AG08395 (cell line): ENCODE measurements at regions not wholly inside any gene's neighbourhood (a gene's known extent, or its start where the extent isn't known, plus 50 kb on each side); places are given as distances from the start of the nearest gene placed in this dataset.
A peak's percentile ranks its signal among the peaks of the same experiment; 100 is the strongest.

Source experiments
- DNase-seq: peaks from one replicate; pipeline ENCODE4 v3.0.0; 2012; ENCODE audit warnings: mixed read lengths, low spot score

DNA sequence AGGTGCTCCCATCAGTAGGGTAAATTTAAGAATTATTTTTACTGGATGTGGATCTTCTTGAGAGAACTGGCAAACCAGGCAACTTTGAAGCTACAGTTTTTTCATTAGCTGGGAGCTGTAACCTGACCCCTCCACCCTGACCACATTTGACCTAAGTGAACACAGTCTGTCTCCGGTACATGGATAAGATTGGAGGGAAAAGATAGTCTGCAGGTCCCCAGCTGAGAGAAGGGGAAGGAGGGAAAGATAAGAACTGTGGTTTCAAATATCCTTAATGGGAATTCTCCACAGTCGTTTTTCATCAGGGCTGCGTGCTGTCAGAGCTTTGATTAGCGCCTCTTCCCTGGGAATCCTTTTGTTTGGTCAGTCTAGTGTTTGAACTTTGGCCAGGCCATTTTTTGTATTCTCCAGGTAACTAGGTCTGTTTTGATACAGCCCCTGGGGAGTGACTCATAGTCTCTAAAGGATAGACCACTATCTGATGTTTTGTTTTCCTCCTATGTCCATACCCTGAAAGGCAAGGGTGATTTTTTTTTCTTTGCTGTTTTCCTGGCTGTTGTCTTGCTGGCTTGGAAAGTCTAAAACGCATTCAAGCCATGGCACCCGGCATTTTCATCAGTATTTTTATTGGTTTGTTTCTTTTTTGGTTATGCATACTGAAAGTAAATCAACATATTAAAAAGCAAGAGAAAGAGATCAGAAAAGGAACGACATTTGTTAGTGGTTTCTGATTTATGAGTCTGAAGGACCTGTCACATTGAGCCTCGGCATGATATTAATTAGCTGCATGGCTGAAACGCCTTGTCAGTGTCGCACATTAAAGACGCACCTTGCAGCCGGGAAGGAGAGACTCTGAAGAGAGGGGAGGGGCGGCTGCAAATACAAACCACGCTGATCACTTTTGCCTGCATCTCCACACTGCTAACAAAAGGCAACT, 183.4 kb upstream of the FN1 start:
- DNase-seq = no peak

DNA sequence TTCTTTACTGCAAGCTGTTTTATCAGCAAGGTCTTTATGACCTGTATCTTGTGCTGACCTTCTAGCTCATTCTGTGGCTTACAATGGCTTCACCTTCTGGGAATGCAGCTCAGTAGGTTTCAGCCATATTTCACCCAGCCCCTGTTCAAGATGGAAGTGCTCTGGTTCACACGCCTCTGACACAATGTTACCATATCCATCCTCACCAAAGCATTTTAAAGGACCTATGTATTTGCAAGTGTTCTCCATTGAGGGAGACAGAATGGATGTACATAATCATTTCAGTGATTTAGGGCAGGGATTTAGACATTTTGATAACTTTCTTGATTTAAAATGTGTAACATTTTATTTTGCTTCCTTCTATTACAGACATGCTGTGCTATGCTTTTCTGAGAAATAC, 182.3 kb upstream of the FN1 start:
- DNase-seq = no peak

DNA sequence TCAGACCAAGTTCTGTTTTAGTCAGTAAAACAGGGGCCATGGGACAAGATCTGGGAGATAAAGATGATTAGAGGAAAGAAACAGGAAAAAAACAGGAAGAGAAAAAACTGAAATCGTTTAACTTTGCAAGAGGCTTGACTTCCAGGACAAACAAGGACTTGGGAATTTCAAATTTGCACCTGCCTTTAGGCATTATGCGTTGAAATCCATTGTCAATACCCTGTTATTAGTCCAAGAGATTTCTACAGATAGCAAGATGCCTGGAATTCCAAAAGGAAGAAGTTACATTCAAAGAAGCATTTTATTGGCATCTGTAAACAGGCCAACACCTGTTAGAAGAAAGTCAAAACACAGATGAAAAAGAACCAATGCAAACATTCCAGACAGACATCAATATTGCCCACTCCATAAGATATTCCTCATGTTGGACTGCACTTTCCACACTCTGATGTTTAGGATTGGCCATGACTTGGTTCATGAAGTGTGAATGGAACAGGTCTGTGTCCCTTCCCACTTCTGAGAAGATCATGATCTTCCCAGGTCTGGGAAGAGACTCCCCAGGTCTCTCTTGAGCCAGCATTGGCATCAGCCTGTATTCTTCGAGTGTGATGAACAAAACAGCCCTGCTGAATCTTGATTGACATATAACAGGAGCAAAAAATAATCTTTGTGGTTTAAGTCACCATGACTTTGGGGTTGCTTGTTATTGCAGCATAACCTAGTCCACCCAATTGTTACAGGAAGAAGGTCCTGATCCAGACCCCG, 181.4 kb upstream of the FN1 start:
- DNase-seq = no peak

DNA sequence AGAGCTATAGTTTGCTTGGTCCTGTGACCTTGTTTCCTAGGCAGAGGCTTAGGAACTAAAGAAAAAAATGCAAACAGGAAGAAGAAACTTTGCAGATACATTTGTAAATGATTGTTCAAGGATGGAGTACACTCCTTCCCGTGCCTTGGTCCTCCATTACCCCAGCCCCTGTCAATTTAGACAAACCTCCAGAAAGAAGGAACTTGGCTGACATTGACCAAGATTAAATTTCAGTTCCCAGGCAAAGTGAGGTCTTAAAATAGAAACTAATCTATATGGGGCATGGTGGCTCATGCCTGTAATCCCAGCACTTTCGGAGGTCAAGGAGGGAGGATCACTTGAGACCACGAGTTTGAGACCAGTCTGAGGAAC, 179.9 kb upstream of the FN1 start:
- no peak for DNase-seq

DNA sequence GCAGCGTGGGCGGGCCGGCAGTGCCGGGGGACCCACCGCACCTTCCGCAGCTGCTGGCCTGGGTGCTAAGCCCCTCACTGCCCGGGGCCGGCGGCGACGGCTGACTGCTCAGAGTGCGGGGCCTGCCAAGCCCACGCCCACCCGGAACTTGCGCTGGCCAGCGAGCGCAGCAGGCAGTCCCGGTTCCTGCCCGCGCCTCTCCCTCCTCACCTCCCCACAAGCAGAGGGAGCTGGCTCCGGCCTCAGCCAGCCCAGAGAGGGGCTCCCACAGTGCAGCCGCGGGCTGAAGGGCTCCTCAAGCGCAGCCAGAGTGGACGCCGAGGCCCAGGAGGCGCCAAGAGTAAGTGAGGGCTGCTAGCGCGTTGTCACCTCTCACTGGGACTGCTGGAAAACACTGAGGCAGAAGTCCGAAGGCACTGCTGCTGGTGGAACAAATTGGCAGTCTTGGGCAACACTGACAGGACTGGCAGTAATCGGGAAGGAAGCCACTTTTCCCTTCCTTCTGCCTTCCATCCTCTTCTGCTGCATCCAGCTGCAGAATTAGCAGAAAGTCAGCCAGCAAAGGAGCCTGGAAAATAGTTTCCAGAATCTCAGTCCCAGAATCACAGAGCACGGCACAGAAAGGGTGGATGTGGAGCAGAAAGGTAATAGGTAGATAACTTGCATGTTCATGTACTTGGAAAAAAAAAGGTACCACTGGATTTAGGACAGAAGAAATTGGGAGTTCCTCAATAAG, 179.4 kb upstream of the FN1 start:
- DNase-seq = no peak

DNA sequence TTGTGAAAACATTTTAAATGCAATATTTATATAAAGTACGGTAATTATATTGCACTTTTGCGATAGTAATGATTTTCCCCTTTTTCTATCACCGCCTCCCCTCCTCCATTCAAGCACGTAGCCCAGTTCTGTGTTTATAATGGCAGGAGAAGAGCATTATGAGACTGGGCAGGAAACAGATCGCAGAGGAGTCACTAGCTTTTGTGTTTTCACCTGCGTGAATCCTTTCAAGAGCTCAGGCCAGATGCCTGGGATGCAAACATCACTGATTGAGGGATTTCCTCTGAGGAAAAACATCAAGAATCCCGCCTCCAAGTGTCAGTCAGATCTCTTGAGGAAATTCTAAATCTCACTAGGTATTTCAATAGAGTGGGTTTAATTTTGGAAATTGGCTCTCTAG, 178.4 kb upstream of the FN1 start:
- DNase-seq = no peak

DNA sequence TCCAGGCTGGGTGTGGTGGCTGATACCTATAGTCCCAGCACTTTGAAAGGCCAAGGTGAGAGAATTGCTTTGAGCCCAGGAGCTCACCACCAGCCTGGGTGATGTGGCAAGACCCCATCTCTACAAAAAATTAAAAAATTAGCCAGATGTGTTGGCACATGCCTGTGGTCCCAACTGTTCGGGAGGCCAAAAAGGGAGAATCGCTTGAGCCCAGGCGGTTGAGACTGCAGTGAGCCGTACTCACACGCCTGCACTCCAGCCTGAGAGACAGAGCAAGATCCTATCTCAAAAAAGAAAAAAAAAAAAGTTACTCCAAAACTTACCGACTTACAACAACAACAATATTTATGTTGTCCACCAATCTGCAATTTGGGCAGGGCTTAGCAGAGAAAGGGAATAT, 178.0 kb upstream of the FN1 start:
- no peak for DNase-seq

DNA sequence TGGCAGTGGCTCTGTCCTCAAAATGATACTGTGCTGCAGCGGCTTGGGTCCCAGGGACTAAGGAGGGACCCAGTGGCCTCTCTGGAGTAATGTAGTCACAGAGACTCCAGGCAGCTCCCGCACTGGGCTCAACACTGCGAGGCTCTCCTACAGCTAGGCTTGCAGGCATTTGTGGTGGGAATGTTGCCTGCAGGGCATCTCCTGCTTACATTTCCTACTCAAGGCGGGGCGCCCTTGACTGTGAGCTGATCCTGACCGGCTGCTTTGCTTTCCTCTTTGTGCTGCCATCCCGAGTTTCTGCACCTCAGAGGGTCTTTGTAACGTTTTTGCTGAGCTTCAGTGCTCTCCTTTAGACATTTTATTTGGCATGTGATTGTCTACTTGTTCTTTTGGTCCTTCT, 177.4 kb upstream of the FN1 start:
- no peak for DNase-seq

DNA sequence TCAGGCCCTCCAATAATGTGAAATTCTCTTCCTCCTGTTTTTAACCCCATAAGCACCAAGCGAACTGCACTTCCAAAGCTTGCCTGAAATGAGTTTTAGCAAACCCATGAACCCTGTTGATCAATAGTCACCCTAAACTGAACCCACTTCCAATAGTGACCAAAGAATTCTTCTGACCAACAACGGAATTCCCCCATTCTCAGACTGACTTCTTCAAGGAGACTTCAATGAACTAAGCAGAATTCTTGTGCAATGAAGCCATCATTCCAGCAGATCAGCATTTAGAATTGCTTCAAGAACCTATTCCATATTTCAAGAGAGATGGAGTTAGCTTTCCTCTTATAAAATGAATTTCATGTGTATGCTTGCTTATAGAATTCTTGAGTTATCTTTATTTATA, 176.9 kb upstream of the FN1 start:
- no peak for DNase-seq

DNA sequence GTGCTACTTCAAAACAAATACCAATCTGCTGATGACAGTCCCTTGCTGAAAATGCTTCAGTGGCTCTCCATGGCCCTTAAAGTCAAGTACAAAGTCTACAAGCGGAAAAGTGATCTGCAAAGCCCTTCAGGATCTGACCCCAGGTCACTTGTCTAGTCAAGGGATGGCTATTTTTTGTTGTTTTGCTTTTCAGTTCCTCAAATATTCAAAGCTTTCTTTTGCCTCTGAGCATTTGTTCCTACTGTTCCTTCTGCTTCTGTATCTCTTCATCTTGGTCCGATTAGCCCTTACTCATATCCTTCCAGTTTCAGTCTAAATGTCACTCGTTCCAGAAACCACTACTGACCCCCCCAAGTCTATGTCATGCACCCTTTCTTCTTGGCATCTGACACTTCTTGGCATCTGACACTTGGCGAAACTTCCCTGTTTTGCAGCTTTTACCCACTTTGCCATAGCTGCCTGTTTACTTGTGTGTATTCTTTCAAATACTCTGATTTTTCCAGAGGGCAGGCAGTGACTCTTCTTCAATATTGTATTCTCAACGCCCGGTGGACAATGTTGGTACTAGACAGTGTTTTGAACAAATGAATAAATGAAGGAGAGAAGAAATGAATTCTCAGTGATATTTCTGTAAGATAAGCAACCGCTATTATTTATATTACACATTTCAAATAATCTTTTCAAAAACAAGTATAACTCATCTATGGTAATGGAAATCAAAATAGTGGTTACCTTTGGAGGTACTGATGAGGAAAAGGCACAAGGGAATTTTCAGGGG, 175.9 kb upstream of the FN1 start:
- no peak for DNase-seq

DNA sequence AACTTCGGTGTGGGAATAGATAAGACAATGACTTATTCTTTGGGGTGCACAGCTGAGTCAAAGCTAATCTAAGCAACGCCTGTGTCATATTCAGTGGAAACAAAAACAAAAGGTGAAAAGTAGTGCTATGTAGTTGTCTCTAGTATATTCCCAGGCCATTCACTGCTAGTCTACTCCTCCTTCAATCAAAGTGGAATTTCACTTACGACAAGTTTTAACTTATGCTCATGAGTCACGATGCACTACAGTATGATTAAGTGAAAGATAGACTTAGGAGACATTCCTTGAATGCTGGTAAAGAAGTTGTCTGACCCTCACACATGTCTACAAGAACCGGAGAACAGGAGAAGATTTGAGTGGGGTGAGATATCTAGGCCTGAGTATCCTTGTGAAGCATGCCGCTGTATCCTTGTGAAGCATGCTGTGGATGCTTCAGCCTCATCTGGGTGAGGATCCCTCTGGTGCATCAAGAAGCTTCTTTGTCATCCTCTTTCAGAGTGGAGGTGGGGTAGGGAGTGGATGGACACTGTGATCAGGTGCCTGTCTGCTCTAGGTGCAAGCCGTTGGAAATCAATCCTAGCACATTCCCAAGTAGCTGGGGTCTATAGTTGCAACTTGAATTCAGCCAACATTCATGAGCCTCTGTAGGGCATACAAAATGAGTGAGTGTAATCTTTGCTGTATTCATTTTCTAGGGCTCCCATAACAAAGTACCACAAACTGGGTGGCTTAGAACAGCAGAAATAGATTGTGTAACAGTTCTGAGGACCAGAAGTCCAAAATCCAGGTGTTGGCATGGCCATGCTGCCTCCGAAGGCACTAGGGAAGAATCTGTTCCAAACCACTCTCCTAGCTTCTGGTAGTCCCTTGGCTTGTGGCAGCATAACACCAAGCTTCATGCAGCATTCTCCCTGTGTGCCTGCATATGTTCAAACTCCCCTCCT, 173.5 kb upstream of the FN1 start:
- no peak for DNase-seq

DNA sequence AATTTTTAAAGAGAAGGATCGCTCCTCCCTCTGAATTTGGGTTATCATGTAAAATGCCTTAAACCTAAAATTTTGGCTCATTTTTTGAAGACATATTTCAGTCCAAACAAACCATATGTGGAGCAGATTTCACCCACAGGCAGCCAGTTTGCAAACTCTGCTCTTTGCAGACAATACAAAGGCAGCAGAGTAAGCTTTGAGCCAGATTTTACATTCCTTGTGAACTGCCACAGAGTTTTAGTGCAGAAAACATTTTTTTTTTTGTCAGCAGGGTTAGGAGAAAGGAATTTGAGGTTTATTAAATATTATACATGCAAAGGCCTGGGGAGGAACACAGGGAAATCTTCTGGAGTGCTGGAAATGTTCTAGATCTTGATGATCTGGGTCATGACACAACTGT, 171.9 kb upstream of the FN1 start:
- DNase-seq = peak; percentile 26

DNA sequence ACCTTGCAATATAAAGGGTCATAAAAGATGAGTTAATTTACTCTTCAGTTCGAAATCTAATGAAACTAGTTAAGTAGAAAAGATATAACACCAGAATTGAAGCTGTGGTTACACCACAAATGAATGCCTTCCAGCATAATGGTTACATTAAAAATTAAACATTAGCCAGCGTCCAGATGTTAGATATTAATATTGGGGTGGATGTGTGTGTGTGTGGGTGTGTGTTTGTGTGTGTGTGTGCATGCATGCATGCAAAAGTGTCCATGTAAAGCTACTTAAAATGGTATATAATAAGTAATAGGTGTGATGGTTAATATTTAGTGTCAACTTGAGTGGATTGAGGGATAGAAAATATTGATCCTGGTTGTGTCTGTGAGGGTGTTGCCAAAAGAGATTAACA, 170.4 kb upstream of the FN1 start:
- no peak for DNase-seq

DNA sequence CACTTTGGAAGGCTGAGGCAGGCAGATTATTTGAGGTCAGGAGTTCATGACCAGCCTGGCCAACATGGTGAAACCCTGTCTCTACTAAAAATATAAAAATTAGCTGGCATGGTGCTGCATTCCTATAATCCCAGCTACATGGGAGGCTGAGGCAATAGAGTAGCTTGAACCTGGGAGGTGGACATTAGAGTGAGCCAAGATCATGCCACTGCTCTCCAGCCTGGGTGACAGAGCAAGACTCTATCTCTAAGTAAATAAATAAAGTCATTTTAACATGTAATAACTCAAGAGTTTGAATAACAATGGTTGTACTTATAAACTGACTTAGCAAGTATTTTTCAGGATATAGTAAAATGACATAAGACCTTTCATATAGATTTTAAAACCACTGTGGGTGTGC, 169.3 kb upstream of the FN1 start:
- DNase-seq = no peak

DNA sequence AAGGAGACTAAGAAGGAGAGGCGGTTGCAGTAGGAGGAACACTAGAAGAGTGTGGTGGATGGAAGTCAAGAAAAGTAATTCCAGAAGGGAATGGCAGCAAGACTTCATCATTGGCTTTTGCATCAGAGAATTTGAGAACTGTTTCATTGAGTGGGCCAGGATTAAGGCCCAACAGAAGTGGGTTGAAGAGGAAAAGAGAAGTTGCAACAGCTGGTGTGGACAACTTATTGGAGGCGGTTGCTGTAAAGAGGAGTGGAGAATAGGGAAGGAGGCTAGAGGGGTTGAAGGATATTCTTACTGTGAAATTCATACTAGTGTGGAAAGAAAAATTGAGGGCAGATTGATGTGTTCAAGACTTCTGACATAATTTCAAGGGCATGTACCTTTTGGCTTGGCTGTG, 168.7 kb upstream of the FN1 start:
- no peak for DNase-seq

DNA sequence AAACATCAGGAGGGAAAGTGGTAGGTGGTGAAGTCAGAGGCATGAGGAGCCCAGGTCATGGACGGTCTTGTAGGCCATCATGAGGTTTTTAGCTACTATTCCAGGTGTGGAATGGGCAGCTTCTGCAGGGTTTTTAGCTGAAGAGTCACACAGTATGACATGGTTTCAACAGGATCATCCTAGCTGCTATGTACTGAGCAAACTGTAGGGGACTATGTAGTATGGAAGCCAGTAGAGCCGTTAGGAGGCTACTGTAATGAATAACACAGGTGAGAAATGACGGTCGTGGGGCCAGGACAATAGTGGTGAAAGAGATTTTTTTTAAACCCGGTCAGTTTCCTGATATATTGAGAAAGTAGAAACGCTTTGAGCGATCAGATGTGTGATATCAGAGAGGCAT, 167.6 kb upstream of the FN1 start:
- DNase-seq = no peak

DNA sequence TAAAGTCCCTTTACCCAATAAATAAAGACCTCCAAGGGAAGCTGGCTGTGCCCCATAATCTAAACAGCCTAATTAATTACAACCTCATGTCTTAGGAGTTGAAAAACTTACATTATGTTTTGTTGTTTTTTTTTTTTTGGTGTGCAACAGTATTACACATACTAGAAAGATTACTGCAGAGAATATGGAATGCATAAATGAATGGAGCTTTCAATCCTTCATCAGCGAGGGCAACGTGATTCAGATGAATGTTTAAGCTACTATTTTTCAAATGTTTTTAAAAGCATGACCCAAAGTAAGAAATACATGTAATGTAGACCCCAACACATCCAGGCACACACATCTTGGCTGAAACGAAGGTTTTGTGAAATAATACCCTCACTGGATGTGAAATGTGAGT, 167.1 kb upstream of the FN1 start:
- DNase-seq = no peak

DNA sequence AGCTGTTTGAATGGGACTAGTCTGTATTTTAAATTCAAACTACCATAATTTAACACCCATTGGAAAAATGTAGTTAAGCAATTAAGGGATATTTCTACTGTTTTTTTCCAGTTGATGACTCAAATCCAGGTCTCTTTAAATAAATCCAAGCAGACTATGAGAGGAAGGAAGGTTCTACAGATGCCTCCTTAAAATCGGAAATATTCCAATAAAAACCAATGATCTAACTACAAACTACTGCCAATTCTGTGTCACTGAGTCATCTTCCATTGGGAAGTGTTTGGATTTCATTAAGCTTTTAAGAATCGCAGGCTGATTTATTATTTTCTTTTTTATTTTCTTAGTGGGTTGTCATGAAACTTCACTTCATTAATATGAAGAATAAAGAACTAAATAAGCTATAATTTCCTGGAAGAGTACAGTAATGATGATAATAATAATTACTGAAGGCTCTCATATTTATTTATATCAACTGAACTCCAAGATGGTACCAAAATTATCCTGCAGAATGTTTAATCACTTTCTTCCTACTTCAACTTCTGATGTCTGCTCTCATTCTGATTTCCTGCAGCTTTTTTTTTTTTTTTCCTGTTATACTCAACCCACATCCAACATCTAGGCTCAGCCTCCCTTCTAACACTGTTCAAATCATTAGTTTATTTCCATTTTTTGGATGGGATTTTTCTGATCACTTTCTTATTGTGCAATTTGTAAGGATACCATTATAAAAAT, 166.3 kb upstream of the FN1 start:
- DNase-seq = peak; percentile 47

DNA sequence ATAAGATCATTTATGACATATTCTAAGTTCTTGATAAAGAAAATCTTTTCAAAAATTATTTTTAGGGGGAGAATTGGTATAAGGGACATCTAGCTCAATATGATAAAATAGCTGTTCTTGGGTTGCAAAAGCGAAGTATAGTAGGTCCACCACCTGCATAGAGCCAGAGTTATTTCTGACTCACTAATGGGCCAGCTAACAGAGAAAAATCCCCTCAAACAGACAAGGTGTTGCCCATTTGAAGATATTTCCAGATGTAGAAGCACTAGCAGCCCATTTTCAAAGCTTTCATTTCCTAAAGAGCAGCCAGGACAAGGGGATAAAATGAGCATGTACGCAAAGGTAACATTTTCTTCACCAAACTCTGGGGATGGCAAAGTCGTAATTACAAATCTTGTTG, 165.7 kb upstream of the FN1 start:
- DNase-seq = no peak

DNA sequence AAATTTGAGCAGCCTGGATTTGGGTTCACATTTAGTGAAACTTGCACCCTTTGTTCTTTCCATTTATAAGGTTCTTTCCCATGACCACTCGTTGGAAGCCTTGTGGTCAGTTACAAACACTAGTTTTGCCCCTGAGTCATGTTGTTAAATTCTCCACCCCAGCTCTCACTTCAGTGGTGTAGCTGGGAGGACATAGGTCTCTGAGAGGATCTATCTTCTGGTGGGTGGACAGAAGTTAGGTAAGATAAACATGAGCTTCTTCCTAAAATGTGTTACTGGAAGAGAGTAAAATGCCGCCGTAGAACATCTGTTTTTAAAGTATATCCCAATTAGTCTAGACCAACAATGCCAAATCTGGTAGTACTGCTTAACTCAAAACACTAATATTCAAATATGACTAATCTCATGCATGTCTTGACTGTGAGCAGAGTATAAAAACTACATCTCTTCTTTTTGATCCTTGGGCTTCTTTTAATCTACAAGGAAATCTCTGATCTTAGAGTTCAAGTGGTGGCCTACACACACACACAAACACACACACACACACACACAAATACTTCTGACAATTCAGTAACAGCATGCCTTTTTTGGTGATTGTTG, 162.6 kb upstream of the FN1 start:
- DNase-seq = peak; percentile 37
